ENCODE measurements at regions not wholly inside any gene's neighbourhood (a gene's known extent, or its start where the extent isn't known, plus 50 kb on each side); places are given as distances from the start of the nearest gene placed in this dataset.

- no peak overlapping the region for H2AFZ ChIP-seq (ENCODE audit: control insufficient read depth, low read length)
- peaks cover 52% of the 10 kb centered on the region for H3K4me1 ChIP-seq (ENCODE audit: control insufficient read depth, extremely low read depth, insufficient read depth, low read length)
- TF ChIP-seq EZH2 (IDR thresholded peaks at IDR 0.05; ENCODE audit: low read length) = no peak
- TF ChIP-seq, protein P1, sequence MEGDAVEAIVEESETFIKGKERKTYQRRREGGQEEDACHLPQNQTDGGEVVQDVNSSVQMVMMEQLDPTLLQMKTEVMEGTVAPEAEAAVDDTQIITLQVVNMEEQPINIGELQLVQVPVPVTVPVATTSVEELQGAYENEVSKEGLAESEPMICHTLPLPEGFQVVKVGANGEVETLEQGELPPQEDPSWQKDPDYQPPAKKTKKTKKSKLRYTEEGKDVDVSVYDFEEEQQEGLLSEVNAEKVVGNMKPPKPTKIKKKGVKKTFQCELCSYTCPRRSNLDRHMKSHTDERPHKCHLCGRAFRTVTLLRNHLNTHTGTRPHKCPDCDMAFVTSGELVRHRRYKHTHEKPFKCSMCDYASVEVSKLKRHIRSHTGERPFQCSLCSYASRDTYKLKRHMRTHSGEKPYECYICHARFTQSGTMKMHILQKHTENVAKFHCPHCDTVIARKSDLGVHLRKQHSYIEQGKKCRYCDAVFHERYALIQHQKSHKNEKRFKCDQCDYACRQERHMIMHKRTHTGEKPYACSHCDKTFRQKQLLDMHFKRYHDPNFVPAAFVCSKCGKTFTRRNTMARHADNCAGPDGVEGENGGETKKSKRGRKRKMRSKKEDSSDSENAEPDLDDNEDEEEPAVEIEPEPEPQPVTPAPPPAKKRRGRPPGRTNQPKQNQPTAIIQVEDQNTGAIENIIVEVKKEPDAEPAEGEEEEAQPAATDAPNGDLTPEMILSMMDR (optimal IDR thresholded peaks at IDR 0.05 in 1 of 3, IDR thresholded peaks at IDR 0.05 in 1 of 3, conservative IDR thresholded peaks at IDR 0.05 in 1 of 3; ENCODE audit: extremely low read depth in 1 of 3, insufficient read depth in 2 of 3, low read length in 3 of 3) = no peak
- no peak overlapping the region for H3K9ac ChIP-seq (ENCODE audit: control insufficient read depth, extremely low read depth, insufficient read depth, low read length)
- H3K9me3 ChIP-seq (ENCODE audit: control insufficient read depth, low read depth, low read length) = no peaks in the 10 kb centered on the region
- DNase-seq (ENCODE audit: low read depth, low spot score) (no peak), FAIRE-seq (peak; percentile 20)
- no peaks in the 10 kb centered on the region for H4K20me1 ChIP-seq (ENCODE audit: control insufficient read depth, extremely low read depth, insufficient read depth, low read length)
- no peak overlapping the region for H3K4me3 ChIP-seq (ENCODE audit: control insufficient read depth in 2 of 3, extremely low read depth in 1 of 3, insufficient read depth in 2 of 3, low read depth in 1 of 3, low read length in 3 of 3)
- no peaks in the 10 kb centered on the region for H3K9me1 ChIP-seq (ENCODE audit: control insufficient read depth, extremely low read depth, insufficient read depth, low read length)
- H3K4me2 ChIP-seq (ENCODE audit: control insufficient read depth, extremely low read depth, insufficient read depth, low read depth, low read length) = peak overlapping the region; percentile 26
- no peaks in the 10 kb centered on the region for H3K79me2 ChIP-seq (ENCODE audit: control insufficient read depth, insufficient read depth, low read length)
- no peaks in the 10 kb centered on the region for H3K36me3 ChIP-seq (ENCODE audit: control insufficient read depth in 2 of 2, extremely low read depth in 1 of 2, insufficient read depth in 2 of 2, low read length in 2 of 2)
- H3K27me3 ChIP-seq (ENCODE audit: control insufficient read depth, extremely low read depth, insufficient read depth, low read length) = no peaks in the 10 kb centered on the region
- dilution Hi-C loops (cut with MboI; ENCODE audit: extremely low pct_ligation_motif_present, low sequenced_read_pairs) = no loop called here
- peak overlapping the region; percentile 93 for H3K27ac ChIP-seq (ENCODE audit: control insufficient read depth, insufficient read depth, low read length)
These were observed 190.7 kb downstream of the DUSP6 start for GRCh38 chr12:89161557-89161956.

DNA sequence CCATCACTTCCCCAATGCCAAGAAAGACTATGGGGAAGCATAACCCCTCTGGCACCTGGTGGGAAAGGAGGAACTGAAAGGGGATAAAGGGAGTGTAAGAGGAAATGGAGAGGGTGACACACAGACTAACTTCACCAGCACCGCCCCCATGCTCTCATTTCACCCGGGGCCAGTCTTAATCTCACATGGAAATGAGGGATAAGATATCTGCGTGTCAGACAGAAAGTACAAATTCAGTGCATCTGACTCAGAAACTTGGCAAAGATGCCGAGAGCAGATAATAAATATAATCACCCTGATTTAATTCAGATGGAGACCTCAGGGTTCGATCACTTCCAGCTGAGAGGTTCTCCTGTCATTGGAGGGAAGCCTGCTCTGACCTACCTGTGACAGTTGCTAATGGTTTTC, 191.6 kb downstream of the DUSP6 start:
- Histone ChIP-seq H3K36me3 (ENCODE audit: control insufficient read depth in 2 of 2, extremely low read depth in 1 of 2, insufficient read depth in 2 of 2, low read length in 2 of 2) (no peaks in the 10 kb centered on the region), H3K4me3 (ENCODE audit: control insufficient read depth in 2 of 3, extremely low read depth in 1 of 3, insufficient read depth in 2 of 3, low read depth in 1 of 3, low read length in 3 of 3) (no peak overlapping the region), H2AFZ (ENCODE audit: control insufficient read depth, low read length) (no peak overlapping the region), H3K9ac (ENCODE audit: control insufficient read depth, extremely low read depth, insufficient read depth, low read length) (peak overlapping the region; percentile 20), H3K27ac (ENCODE audit: control insufficient read depth, insufficient read depth, low read length) (peak overlapping the region; percentile 93), H3K79me2 (ENCODE audit: control insufficient read depth, insufficient read depth, low read length) (no peaks in the 10 kb centered on the region), H3K4me2 (ENCODE audit: control insufficient read depth, extremely low read depth, insufficient read depth, low read depth, low read length) (peak overlapping the region; percentile 26), H3K4me1 (ENCODE audit: control insufficient read depth, extremely low read depth, insufficient read depth, low read length) (peaks cover 52% of the 10 kb centered on the region), H3K9me1 (ENCODE audit: control insufficient read depth, extremely low read depth, insufficient read depth, low read length) (no peaks in the 10 kb centered on the region), H3K9me3 (ENCODE audit: control insufficient read depth, low read depth, low read length) (no peaks in the 10 kb centered on the region), H3K27me3 (ENCODE audit: control insufficient read depth, extremely low read depth, insufficient read depth, low read length) (no peaks in the 10 kb centered on the region), H4K20me1 (ENCODE audit: control insufficient read depth, extremely low read depth, insufficient read depth, low read length) (no peaks in the 10 kb centered on the region)
- DNase-seq (ENCODE audit: low read depth, low spot score) (no peak), FAIRE-seq (peak; percentile 83)
- TF ChIP-seq, protein P1 (optimal IDR thresholded peaks at IDR 0.05 in 1 of 3, IDR thresholded peaks at IDR 0.05 in 1 of 3, conservative IDR thresholded peaks at IDR 0.05 in 1 of 3; ENCODE audit: extremely low read depth in 1 of 3, insufficient read depth in 2 of 3, low read length in 3 of 3) = no peak
- TF ChIP-seq EZH2 (IDR thresholded peaks at IDR 0.05; ENCODE audit: low read length) = no peak
- dilution Hi-C loops (cut with MboI; ENCODE audit: extremely low pct_ligation_motif_present, low sequenced_read_pairs) = no loop called here
